ENCODE measurements at regions not wholly inside any gene's neighbourhood (a gene's known extent, or its start where the extent isn't known, plus 50 kb on each side); places are given as distances from the start of the nearest gene placed in this dataset.

DNA sequence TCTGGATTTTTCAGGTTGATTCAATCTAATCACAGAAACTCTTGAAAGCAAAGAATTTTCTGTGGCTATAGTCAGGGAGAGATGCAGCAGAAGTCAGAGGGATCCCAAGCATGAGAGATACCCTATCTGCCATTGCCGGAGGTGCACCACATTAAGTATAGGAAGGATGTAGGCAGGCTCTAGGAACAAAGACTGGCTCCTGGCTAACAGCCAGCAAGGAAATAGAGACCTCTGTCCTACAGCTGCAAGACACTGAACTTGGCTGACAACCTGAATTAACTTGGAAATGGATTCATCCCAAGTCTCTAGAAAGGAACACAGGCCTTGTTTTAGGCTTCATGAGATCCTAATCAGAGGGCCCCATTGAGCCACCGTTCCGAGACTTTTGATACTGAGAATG lies 364.9 kb upstream of the FLRT2 start:
- TF ChIP-seq POLR2AphosphoS5 (IDR thresholded peaks at IDR 0.05; ENCODE audit: low read depth) (no peak), GABPA (IDR thresholded peaks at IDR 0.05; ENCODE audit: low read depth) (no peak), CTCF (IDR thresholded peaks at IDR 0.05; ENCODE audit: insufficient read depth, low read length) (no peak)
